Inferior parietal cortex (tissue), 1 donor: ENCODE measurements at regions not wholly inside any gene's neighbourhood (a gene's known extent, or its start where the extent isn't known, plus 50 kb on each side); places are given as distances from the start of the nearest gene placed in this dataset.
"Not testable (repeated sequence)": the region's sequence is repeated elsewhere in the genome, so short reads cannot be mapped to it uniquely, and the experiment has no call there.

ENCODE experiments used
- DNase-seq: peaks from one replicate; pipeline ENCODE4 v3.0.0-alpha.2; 2016; ENCODE audit errors: extremely low spot score

- DNase-seq: peak; percentile 14
These were observed 445.4 kb upstream of the DEFB115 start for GRCh38 chr20:30811885-30812671.

DNA sequence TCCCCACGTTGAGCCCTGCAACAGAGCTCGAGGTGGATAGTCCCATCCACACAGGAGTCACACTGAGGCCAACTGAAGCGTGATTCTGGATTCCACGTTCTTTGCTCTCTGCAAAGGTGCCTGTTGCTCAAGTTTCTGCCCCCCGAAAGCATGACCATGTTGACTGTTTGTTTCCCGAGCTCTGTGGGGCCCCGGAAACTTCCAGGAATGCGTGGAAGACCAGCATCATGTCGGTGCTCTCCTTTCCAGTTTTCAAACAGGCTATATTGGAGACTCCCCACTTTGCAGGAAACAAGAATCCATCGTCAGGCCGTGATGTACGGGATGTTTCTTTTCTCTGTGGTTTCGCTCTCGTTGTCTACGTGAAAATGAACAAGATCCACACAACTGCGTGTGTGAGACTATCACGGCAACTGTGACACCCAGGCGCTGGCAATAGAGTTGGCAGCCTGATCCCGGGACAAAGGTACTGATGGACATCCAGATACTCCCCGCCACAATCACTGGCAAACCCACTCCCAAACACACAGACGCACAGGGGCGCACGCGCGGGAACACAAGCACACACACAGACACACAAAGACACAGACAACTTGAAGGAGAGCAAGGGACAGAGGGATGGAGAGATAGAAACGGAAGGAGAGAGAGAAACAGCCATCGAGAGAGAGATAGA lies 444.6 kb upstream of the DEFB115 start:
- no peak for DNase-seq

- not testable (repeated sequence) for DNase-seq
These were observed 443.8 kb upstream of the DEFB115 start for GRCh38 chr20:30813412-30814311.

- DNase-seq: not testable (repeated sequence)
These were observed 443.2 kb upstream of the DEFB115 start for GRCh38 chr20:30814312-30814639.

GRCh38 chr20:30815027-30815576 lies 442.4 kb upstream of the DEFB115 start:
- DNase-seq: not testable (repeated sequence)

- no peak for DNase-seq
These were observed 441.8 kb upstream of the DEFB115 start for GRCh38 chr20:30815577-30816181.

GRCh38 chr20:30816182-30816645 lies 441.2 kb upstream of the DEFB115 start:
- DNase-seq: no peak

DNA sequence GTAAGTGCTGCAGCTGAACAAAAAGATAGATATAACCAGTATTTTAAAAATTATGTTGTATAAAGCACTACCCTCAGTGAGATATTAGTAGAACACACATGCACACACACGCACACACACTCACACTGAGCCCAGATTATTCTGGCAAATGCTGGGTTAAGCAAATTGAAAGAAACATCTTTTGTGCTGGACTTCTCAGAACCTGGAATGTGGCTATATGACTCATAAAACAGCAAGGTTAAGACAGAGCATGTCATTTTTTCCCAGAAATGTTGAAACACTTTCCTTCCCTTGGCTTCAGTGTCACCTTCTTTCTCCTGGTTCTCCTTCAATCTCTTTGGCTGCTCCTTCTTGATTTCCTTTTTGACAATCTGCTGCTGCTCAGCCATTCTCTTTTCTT lies 435.8 kb upstream of the DEFB115 start:
- DNase-seq: not testable (repeated sequence)

DNA sequence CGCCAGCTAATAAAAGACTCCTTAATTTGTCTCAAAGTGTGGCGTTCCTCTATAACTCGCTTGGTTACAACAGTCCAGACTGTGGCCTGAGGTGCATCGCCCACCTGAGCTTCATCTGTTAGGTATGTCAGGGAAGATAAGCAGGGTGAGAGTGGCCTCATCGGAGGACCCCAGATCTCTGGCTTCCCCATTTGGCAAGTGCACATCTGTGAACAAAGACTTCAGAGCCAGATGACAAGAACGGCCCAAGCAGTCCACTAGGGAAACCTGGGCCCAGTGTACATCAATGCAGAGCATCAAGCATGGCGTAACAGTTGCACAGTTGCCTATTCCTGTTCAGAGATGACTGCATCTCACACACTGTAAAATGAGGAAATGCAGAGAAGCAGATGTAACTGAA lies 432.8 kb upstream of the DEFB115 start:
- DNase-seq: not testable (repeated sequence)

DNA sequence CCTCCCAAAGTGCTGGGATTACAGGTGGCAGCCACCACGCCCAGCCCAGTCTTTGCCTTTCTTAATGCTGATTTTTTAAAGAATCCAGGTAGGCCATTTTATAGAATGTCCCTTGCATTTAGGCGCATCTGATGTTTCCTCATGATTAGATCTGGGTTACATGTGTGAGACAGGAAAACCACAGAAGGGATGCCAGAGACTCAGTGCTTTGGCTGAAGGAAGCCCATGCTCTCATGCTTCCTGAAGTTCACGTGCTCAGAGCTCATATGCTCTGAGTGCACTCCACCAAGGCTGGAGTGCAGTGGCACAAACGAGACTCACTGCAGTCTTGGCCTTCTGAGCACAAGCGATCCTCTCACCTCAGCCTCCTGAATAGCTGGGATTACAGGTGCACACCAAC lies 411.5 kb upstream of the DEFB115 start:
- DNase-seq: not testable (repeated sequence)

GRCh38 chr20:30868271-30868670 lies 389.2 kb upstream of the DEFB115 start:
- DNase-seq: not testable (repeated sequence)

DNA sequence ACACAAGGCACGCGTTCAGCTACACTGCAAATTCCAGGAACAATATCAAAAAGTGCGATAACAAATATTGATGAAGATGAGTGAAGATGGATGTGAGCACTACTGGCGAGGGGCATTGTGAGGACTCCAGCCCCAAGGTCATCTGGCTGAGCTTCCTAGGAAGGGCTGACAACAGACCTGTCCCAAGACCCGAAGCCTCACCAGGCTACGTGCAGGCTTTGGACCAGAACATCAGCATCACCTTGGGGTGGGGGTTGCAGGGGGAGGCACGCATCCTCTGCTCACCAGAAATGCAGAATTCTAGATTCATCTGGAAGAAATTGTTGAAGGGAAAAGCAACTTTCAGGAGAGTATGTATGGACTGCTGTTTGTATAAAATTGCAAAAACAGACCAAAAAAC lies 386.3 kb upstream of the DEFB115 start:
- not testable (repeated sequence) for DNase-seq

- not testable (repeated sequence) for DNase-seq
These were observed 385.2 kb upstream of the DEFB115 start for GRCh38 chr20:30872252-30872651.

DNA sequence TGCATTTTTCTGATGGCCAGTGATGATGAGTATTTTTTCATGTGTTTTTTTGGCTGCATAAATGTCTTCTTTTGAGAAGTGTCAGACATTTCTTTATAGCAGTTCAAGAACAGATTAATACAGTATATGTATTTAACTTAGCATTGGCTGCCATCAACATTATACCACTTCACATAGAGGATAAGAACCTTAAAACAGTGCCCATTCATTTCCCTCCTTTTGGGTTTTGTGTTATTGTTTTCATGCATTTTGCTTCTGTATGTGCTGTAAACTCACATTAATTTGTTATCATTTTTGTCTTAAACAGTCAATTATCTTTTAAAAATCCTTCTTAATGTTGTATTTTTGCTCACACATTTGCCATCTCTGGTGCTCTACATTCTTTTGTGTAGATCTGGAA lies 381.6 kb upstream of the DEFB115 start:
- DNase-seq: not testable (repeated sequence)

- not testable (repeated sequence) for DNase-seq
These were observed 366.1 kb upstream of the DEFB115 start for GRCh38 chr20:30891400-30891799.

- DNase-seq: no peak
These were observed 364.7 kb upstream of the DEFB115 start for GRCh38 chr20:30892541-30893345.

- DNase-seq: not testable (repeated sequence)
These were observed 363.8 kb upstream of the DEFB115 start for GRCh38 chr20:30893346-30894314.

DNA sequence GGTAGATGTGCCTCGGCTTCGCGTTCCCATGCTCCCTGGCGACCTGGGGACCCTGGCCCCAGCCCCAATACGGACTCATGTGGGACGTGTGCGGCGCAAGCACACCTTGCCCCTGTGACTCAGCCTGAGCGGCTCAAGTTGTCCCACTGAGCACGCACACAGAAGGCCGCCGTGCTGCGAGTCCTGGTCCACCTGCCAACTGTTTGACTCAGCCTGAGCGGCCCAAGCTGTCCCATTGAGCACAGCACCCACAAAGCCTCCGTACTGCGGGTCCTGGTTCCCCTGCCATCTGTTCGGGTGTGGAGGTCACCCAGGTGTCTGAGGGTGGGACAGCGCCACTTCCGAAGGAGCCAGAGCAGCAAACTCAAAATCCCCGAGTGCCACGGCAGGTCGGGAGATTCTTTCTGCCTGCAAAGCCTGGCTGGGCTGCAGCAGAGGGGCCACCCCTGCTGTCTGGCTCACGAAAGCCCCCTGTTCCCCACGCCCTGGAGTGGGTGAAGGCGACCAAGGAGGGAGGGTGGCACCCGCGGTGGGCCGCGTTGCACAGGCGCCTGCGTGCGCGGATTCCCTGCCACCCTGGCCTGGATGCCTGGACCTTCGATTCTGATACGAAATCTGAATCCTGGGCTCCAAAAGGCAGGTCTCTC lies 362.6 kb upstream of the DEFB115 start:
- DNase-seq: not testable (repeated sequence)

DNA sequence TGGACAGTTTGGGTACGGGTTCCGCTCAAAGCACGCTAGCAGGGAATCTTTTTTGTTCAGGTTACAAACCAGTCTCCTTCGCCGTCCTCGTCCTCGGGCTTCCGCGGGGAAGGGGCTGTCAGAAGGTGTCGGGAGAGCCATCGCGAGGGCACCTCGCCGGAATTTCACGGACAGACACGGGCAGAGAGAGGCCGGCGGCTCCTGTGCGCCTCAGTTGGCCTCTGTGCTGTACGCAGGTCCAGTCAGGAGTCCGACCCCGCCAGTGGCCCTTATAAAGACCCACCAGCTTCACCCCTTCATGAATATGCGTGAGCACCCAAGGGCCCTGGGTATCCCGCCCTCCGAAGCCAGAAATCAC lies 362.1 kb upstream of the DEFB115 start:
- not testable (repeated sequence) for DNase-seq
